NCI-H146 (cell line): ENCODE measurements at regions not wholly inside any gene's neighbourhood (a gene's known extent, or its start where the extent isn't known, plus 50 kb on each side); places are given as distances from the start of the nearest gene placed in this dataset.
A peak's percentile ranks its signal among the peaks of the same experiment; 100 is the strongest.
"Not testable (repeated sequence)": the region's sequence is repeated elsewhere in the genome, so short reads cannot be mapped to it uniquely, and the experiment has no call there.

Experiments
- DNase-seq: peaks from one replicate; lab custom pipeline; 2025; lab: John Stamatoyannopoulos, UW

GRCh38 chr3:30299674-30300385 is 306.6 kb upstream of the TGFBR2 start:
- DNase-seq: no peak

GRCh38 chr3:30300809-30301208 is 305.6 kb upstream of the TGFBR2 start:
- DNase-seq: no peak

- no peak for DNase-seq
These were observed 304.4 kb upstream of the TGFBR2 start for GRCh38 chr3:30302027-30302426.

- DNase-seq: no peak
These were observed 302.6 kb upstream of the TGFBR2 start for GRCh38 chr3:30303770-30304169.

GRCh38 chr3:30305021-30305420 is 301.4 kb upstream of the TGFBR2 start:
- no peak for DNase-seq

GRCh38 chr3:30306896-30307295 is 299.5 kb upstream of the TGFBR2 start:
- no peak for DNase-seq

GRCh38 chr3:30307372-30307950 is 298.9 kb upstream of the TGFBR2 start:
- DNase-seq: no peak

- DNase-seq: no peak
These were observed 298.3 kb upstream of the TGFBR2 start for GRCh38 chr3:30308131-30308530.

GRCh38 chr3:30309961-30310954 is 296.1 kb upstream of the TGFBR2 start:
- DNase-seq: no peak

- no peak for DNase-seq
These were observed 294.6 kb upstream of the TGFBR2 start for GRCh38 chr3:30311781-30312180.

GRCh38 chr3:30313840-30314239 is 292.6 kb upstream of the TGFBR2 start:
- DNase-seq: no peak

- DNase-seq: no peak
These were observed 291.6 kb upstream of the TGFBR2 start for GRCh38 chr3:30314757-30315325.

GRCh38 chr3:30315447-30315846 is 291.0 kb upstream of the TGFBR2 start:
- no peak for DNase-seq

- DNase-seq: no peak
These were observed 288.8 kb upstream of the TGFBR2 start for GRCh38 chr3:30317561-30317960.

GRCh38 chr3:30318110-30318509 is 288.3 kb upstream of the TGFBR2 start:
- no peak for DNase-seq

GRCh38 chr3:30319713-30320112 is 286.7 kb upstream of the TGFBR2 start:
- DNase-seq: peak; percentile 57

- no peak for DNase-seq
These were observed 286.0 kb upstream of the TGFBR2 start for GRCh38 chr3:30320392-30320791.

GRCh38 chr3:30321065-30321464 is 285.3 kb upstream of the TGFBR2 start:
- no peak for DNase-seq

- DNase-seq: not testable (repeated sequence)
These were observed 282.8 kb upstream of the TGFBR2 start for GRCh38 chr3:30323649-30324048.

GRCh38 chr3:30324587-30324986 is 281.8 kb upstream of the TGFBR2 start:
- no peak for DNase-seq

GRCh38 chr3:30327976-30328375 is 278.4 kb upstream of the TGFBR2 start:
- not testable (repeated sequence) for DNase-seq

- DNase-seq: not testable (repeated sequence)
These were observed 277.5 kb upstream of the TGFBR2 start for GRCh38 chr3:30328935-30329334.
